Thymus (tissue), 11 donors: ENCODE measurements at regions not wholly inside any gene's neighbourhood (a gene's known extent, or its start where the extent isn't known, plus 50 kb on each side); places are given as distances from the start of the nearest gene placed in this dataset.
"Not testable (repeated sequence)": the region's sequence is repeated elsewhere in the genome, so short reads cannot be mapped to it uniquely, and the experiment has no call there.

Source experiments
- DNase-seq, 9 donors: peaks; one replicate each; pipeline ENCODE4 v3.0.0-alpha.2; 2013; ENCODE audit warnings: low spot score in 9 of 9, low read depth in 6 of 9, missing footprints in 1 of 9
- H3K27ac ChIP-seq, 2 donors: one replicate each; pipeline ENCODE4 v1.5.1; 2013; ENCODE audit warnings: control low read depth in 1 of 2, low read depth in 1 of 2, low read length in 1 of 2, mild to moderate bottlenecking in 1 of 2, moderate library complexity in 1 of 2
- H3K27me3 ChIP-seq, 2 donors: one replicate each; pipeline ENCODE4 v1.5.1; 2013; ENCODE audit warnings: low read length in 1 of 2; ENCODE audit not compliant: control insufficient read depth in 2 of 2, insufficient read depth in 1 of 2
- H3K36me3 ChIP-seq, 2 donors: one replicate each; pipeline ENCODE4 v1.5.1; 2013; ENCODE audit warnings: low read length in 1 of 2, mild to moderate bottlenecking in 1 of 2, moderate library complexity in 1 of 2; ENCODE audit not compliant: control insufficient read depth in 2 of 2, insufficient read depth in 2 of 2
- H3K4me1 ChIP-seq, 2 donors: one replicate each; pipeline ENCODE4 v1.5.1; 2013; ENCODE audit warnings: low read length in 2 of 2; ENCODE audit not compliant: control insufficient read depth in 2 of 2, insufficient read depth in 2 of 2
- H3K4me3 ChIP-seq, 2 donors: one replicate each; pipeline ENCODE4 v1.5.1; 2013; ENCODE audit warnings: low read length in 2 of 2, control low read depth in 1 of 2, mild to moderate bottlenecking in 1 of 2
- H3K9me3 ChIP-seq, 2 donors: one replicate each; pipeline ENCODE4 v1.5.1; 2013; ENCODE audit warnings: low read length in 1 of 2, mild to moderate bottlenecking in 1 of 2; ENCODE audit not compliant: control insufficient read depth in 2 of 2, insufficient read depth in 1 of 2
- WGBS: extraction: QIAGEN DNeasy Blood & Tissue Kit; methylation state at CpG from one replicate; pipeline ENCODE4 v1.1.7; 2013; 5-methylcytosine and 5-hydroxymethylcytosine counted together
- donor health status: healthy.

DNA sequence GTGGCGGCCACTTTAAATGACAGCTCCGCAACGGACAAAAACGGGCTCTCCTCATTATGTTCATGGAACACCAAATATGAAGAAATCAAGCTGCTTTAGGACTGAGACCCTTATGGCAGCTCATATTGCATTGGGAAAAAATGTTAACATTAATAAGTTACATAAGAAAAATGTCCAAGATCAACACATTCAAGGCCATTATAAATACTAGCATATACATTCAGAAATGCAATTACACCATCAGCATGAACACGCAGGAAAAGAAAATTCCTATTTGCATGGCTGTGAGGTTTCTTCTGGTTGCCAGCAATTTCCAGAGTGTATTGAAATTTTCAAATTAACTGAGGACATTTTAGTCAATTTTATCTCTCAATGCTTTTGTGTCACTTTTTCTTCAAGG is 374.1 kb upstream of the NRP1 start:
- H3K4me3 ChIP-seq, result no peak overlapping the region
- no peaks in the 10 kb centered on the region for H3K27me3 ChIP-seq
- H3K9me3 ChIP-seq, result no peaks in the 10 kb centered on the region
- DNase-seq, result no peak
- no peak overlapping the region for H3K27ac ChIP-seq
- H3K4me1 ChIP-seq, result no peaks in the 10 kb centered on the region
- WGBS, result 95% methylated on average over 5 of the region's 5 CpGs
- no peaks in the 10 kb centered on the region for H3K36me3 ChIP-seq

DNA sequence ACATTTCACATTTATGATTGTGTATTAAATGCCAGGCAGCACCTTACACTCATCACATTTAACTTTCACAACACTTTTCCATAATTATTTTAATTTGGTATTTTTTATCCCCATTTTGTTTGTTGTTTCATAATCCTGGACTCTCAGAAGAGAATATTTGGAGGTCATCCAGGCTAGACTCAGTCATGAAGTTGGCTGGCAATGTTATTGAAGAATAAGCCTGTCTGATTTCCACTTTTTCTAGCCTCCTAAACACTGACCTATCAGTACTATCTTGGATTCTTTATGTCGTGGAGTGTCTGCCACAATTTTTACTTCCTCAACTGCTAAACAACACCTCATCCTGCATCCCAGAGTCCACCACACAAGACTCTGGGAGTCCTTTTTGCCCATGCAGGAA is 372.3 kb upstream of the NRP1 start:
- Histone ChIP-seq H3K27ac (no peak overlapping the region), H3K4me3 (no peak overlapping the region), H3K9me3 (no peaks in the 10 kb centered on the region), H3K27me3 (no peaks in the 10 kb centered on the region), H3K36me3 (no peaks in the 10 kb centered on the region), H3K4me1 (no peaks in the 10 kb centered on the region)
- no peak for DNase-seq
- 85% methylated on average over 1 of the region's 1 CpG for WGBS

DNA sequence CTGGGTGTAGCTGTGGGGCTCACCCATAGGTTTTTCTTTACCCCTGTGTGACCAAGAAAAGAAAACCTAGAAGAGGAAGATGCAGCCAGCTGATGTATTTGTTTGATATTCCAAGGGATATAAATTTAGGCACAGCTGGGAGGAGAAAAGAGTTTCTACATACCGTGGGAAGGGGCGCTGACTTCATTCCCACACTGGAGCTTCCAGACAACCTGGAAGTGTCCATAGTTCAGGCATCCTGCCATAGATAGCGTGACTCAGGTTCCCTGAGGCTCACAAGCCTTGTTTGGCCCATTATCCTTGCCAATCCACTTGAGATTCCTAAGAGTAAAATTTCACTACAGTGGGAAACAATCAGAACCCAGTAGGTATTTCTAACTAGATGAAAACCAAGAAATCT is 371.7 kb upstream of the NRP1 start:
- whole genome bisulfite sequencing, result 88% methylated on average over 3 of the region's 3 CpGs
- no peak overlapping the region for H3K27ac ChIP-seq
- no peak for DNase-seq
- no peaks in the 10 kb centered on the region for H3K27me3 ChIP-seq
- no peak overlapping the region for H3K4me3 ChIP-seq
- H3K9me3 ChIP-seq, result no peaks in the 10 kb centered on the region
- no peaks in the 10 kb centered on the region for H3K36me3 ChIP-seq
- no peaks in the 10 kb centered on the region for H3K4me1 ChIP-seq

DNA sequence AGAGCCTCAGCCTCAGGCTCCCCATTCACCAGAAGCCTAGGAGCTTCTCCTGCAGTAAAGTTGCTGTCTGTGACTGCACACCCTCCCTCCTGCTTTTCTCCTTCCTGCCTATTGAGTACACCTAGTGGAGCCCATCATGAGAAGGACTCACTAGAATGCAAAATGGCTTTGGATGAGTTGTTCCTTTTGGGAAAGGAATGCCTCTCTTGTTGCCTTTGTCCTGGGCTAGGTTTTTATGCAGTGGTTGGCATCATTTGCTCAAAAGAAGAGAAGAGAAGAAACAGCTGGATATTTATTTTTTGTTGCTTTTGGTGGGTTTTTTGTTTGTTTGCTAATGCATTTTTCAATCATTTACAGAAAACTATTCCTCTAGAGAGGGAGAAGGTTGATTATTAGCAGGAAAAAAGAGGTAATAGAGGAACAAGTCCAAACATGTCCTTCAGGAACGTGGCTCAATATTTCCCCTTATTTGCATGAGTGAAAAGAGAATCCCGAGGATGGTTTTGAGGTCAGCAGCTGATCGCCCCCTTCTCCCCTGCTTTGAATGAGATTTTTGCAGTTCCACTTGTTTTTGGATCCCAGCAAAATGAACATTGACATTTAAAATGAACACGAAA is 369.9 kb upstream of the NRP1 start:
- 91% methylated on average over 4 of the region's 4 CpGs for WGBS
- no peak overlapping the region for H3K4me3 ChIP-seq
- no peak for DNase-seq
- no peaks in the 10 kb centered on the region for H3K36me3 ChIP-seq
- no peaks in the 10 kb centered on the region for H3K4me1 ChIP-seq
- no peaks in the 10 kb centered on the region for H3K27me3 ChIP-seq
- H3K9me3 ChIP-seq, result no peaks in the 10 kb centered on the region
- H3K27ac ChIP-seq, result no peak overlapping the region

DNA sequence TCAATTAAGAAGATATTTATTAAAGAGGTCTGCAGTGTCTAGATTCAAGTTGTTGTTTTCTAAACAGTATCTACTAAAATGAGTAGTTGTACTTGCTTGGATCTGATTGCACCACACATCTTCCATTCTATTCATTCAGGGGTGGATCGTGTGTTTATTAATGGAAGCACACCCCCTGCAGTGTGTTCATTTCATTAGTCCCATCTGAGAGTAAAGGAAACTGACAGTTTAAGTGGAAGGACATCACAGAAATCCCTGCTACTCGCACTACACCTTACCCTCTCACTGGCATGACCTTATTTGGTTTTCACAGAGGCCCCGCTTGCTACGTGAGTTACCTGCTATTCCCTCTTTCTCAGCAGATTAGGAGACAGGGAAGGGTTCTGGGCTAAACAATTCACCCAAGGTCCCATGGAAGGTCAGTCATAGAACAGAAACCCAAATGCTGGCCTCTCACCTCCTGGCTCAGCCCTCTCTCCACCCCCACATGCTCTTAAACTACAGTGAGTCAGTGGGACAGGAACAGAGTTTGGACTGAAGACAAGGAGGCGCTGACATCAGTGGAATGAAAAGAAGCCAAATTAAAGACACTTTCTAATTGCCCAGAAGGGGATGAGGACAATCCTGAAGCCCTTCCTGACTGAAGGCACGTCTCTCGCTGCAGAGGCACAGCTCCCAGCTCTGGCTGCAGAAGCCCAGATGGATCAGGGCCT is 369.2 kb upstream of the NRP1 start:
- Histone ChIP-seq H3K27ac (no peak overlapping the region), H3K36me3 (no peaks in the 10 kb centered on the region), H3K4me3 (no peak overlapping the region), H3K9me3 (no peaks in the 10 kb centered on the region), H3K4me1 (no peaks in the 10 kb centered on the region), H3K27me3 (no peaks in the 10 kb centered on the region)
- no peak for DNase-seq
- WGBS, result 96% methylated on average over 7 of the region's 7 CpGs

DNA sequence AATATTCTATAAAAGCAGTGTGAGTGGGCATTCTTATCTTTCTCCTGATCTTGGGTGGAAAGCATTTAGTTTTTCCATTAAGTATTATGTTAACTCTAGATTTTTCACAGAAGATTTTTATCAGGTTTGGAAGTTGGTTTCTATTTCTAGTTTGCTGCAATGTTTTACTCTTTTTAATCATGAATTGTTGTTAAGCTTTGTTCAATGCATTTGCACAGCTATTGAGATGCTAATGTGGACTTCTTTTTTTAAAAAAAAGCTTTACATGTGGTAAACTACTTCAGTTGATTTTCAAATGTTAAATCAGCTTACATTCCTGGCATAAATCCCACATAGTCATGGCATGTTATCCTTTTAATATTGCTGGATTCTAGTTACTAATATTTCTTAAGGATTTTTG is 363.6 kb upstream of the NRP1 start:
- H3K36me3 ChIP-seq, result no peaks in the 10 kb centered on the region
- no peak overlapping the region for H3K27ac ChIP-seq
- no peaks in the 10 kb centered on the region for H3K9me3 ChIP-seq
- DNase-seq, result no peak
- H3K4me1 ChIP-seq, result no peaks in the 10 kb centered on the region
- H3K4me3 ChIP-seq, result no peak overlapping the region
- H3K27me3 ChIP-seq, result no peaks in the 10 kb centered on the region

DNA sequence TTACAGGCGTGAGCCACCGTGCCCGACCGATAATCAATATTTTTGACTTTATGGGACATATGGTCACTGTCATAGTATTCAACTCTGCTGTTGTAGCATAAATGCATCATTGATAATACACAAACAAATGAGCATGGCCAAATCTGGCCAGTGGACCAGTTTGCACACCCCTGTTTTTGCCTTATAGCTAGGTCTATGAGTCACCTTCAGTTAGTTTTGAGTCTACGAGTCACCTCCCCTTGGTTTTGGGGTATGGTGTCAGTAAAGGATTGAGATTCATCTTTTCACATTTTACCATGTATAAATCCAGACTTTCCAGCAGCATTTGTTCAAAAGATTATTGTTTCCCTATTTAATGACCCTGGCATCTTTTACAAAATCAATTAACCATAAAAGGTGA is 362.5 kb upstream of the NRP1 start:
- no peaks in the 10 kb centered on the region for H3K36me3 ChIP-seq
- no peaks in the 10 kb centered on the region for H3K4me1 ChIP-seq
- no peaks in the 10 kb centered on the region for H3K9me3 ChIP-seq
- H3K27ac ChIP-seq, result no peak overlapping the region
- DNase-seq, result no peak
- no peak overlapping the region for H3K4me3 ChIP-seq
- no peaks in the 10 kb centered on the region for H3K27me3 ChIP-seq
- WGBS, result 98% methylated on average over 5 of the region's 5 CpGs

DNA sequence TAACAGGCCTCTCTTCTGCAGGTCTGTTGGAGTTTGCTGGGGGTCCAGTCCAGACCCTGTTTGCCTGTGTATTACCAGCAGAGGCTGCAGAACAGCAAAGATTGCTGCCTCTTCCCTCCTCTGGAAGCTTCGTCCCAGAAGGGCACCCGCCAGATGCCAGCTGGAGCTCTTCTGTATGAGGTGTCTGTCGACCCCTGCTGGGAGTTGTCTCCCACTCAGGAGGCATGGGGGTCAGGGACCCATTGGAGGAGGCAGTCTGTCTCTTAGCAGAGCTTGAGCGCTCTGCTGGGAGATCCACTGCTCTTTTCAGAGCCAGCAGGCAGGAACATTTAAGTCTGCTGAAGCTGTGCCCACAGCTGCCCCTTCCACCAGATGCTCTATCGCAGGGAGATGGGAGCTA is 361.1 kb upstream of the NRP1 start:
- H3K4me3 ChIP-seq, result no peak overlapping the region
- H3K27ac ChIP-seq, result no peak overlapping the region
- 97% methylated on average over 5 of the region's 5 CpGs for WGBS
- H3K36me3 ChIP-seq, result no peaks in the 10 kb centered on the region
- no peak for DNase-seq
- H3K4me1 ChIP-seq, result no peaks in the 10 kb centered on the region
- no peaks in the 10 kb centered on the region for H3K27me3 ChIP-seq
- no peaks in the 10 kb centered on the region for H3K9me3 ChIP-seq

DNA sequence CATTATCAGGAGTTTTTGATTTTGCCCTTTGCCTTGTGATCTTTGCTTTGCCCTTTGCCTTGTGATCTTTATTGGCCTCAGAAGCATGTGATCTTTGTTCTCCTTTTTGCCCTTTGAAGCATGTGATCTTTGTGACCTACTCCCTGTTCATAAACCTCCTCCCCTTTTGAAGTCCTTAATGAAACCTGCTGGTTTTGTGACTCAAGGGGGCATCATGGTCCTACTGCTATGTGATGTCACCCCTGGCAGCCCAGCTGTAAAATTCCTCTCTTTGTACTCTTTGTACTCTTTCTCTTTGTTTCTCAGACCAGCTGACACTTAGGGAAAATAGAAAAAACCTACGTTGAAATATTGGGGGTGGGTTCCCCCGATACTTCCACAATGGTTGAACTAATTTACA is 356.1 kb upstream of the NRP1 start:
- not testable (repeated sequence) for H3K36me3 ChIP-seq, H3K4me1 ChIP-seq, DNase-seq, H3K27me3 ChIP-seq, H3K27ac ChIP-seq, H3K9me3 ChIP-seq, H3K4me3 ChIP-seq
- 93% methylated on average over 2 of the region's 2 CpGs for WGBS
